ENCODE measurements at regions not wholly inside any gene's neighbourhood (a gene's known extent, or its start where the extent isn't known, plus 50 kb on each side); places are given as distances from the start of the nearest gene placed in this dataset.

DNA sequence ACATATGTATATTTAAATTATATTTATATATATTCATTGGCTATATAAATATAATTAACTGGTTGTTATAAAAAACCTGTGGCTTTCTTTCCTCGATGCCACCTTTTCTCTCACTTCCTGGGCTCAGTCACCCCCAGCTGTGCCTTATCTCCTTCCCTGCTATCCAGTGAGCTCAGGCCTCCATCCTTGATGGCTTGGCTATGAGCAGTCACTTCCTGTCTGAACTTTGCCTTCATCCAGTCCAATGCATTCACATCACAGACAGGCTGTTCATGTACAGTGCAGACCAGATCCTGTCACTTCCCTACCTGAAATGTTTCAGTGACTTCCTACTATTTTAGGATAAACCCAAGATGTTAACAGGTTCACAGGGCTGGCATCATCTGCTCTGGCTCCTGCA lies 115.3 kb upstream of the PRB2 start:
- Histone ChIP-seq H3K4me3 (ENCODE audit: low read depth, low read length) (no peak overlapping the region), H3K9me3 (ENCODE audit: severe bottlenecking) (no peaks in the 10 kb centered on the region), H3K27ac (no peak overlapping the region), H3K36me3 (no peaks in the 10 kb centered on the region), H3K27me3 (ENCODE audit: insufficient read depth, low read depth, severe bottlenecking) (peaks cover 8% of the 10 kb centered on the region)
- no peak for DNase-seq
- no peak for TF ChIP-seq CTCF (IDR thresholded peaks at IDR 0.05; ENCODE audit: low read depth, low read length)

GRCh38 chr12:11513288-11513687 lies 117.9 kb upstream of the PRB2 start:
- H3K27me3 ChIP-seq (ENCODE audit: insufficient read depth, low read depth, severe bottlenecking): peaks cover 4% of the 10 kb centered on the region
- no peak overlapping the region for H3K4me3 ChIP-seq (ENCODE audit: low read depth, low read length)
- TF ChIP-seq CTCF (IDR thresholded peaks at IDR 0.05; ENCODE audit: low read depth, low read length): no peak
- no peaks in the 10 kb centered on the region for H3K9me3 ChIP-seq (ENCODE audit: severe bottlenecking)
- H3K27ac ChIP-seq: no peak overlapping the region
- DNase-seq: no peak
- H3K36me3 ChIP-seq: no peaks in the 10 kb centered on the region

- no peak overlapping the region for H3K27ac ChIP-seq
- no peak overlapping the region for H3K4me3 ChIP-seq (ENCODE audit: low read depth, low read length)
- DNase-seq: no peak
- no peaks in the 10 kb centered on the region for H3K36me3 ChIP-seq
- H3K27me3 ChIP-seq (ENCODE audit: insufficient read depth, low read depth, severe bottlenecking): no peaks in the 10 kb centered on the region
- TF ChIP-seq CTCF (IDR thresholded peaks at IDR 0.05; ENCODE audit: low read depth, low read length): no peak
- no peaks in the 10 kb centered on the region for H3K9me3 ChIP-seq (ENCODE audit: severe bottlenecking)
These were observed 121.7 kb upstream of the PRB2 start for GRCh38 chr12:11517080-11517479.

- no peak for TF ChIP-seq CTCF (IDR thresholded peaks at IDR 0.05; ENCODE audit: low read depth, low read length)
- H3K27ac ChIP-seq: no peak overlapping the region
- no peak for DNase-seq
- peaks cover 2% of the 10 kb centered on the region for H3K9me3 ChIP-seq (ENCODE audit: severe bottlenecking)
- peaks cover 2% of the 10 kb centered on the region for H3K27me3 ChIP-seq (ENCODE audit: insufficient read depth, low read depth, severe bottlenecking)
- H3K4me3 ChIP-seq (ENCODE audit: low read depth, low read length): no peak overlapping the region
- no peaks in the 10 kb centered on the region for H3K36me3 ChIP-seq
These were observed 125.0 kb upstream of the ETV6 start for GRCh38 chr12:11524446-11524845.

DNA sequence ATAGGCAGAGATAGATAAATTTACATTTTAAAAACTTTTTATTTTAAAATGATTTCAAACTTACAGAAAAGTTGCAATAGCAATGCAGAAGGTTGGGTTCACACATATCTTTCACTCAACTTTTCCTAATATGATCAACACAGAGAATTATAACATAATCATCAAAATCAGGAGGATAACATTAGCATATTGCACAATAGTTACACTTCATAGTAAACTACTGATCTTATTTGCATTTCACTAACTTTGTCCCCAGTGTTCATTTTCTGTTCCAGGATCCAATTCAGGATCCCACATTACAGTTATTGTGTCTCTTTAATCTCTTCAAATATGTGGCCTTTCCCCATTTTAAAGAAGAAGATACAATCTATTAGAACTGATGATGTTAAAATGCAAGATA lies 115.4 kb upstream of the ETV6 start:
- no peak for TF ChIP-seq CTCF (IDR thresholded peaks at IDR 0.05; ENCODE audit: low read depth, low read length)
- Histone ChIP-seq H3K27ac (no peak overlapping the region), H3K36me3 (no peaks in the 10 kb centered on the region), H3K9me3 (ENCODE audit: severe bottlenecking) (no peaks in the 10 kb centered on the region), H3K27me3 (ENCODE audit: insufficient read depth, low read depth, severe bottlenecking) (peaks cover 5% of the 10 kb centered on the region), H3K4me3 (ENCODE audit: low read depth, low read length) (no peak overlapping the region)
- DNase-seq: no peak

DNA sequence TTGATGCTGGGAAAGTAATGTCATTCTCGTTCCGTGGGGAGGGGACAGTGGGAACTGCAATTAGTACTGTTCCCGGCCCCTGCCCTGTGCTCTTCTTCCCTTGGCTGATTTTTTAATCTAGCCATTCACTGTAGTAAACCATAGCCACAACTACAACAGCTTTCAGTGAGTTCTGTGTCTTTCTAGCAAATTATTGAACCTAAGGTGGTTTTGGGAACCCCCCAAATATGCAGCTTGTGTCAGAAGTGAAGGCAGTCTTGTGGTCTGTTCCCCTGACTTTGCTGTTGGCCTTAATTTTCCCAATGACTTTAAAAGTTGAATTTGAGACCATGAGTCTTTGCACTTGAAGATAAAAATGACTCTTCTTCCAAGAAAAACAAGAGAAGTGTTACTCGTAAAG lies 114.3 kb upstream of the ETV6 start:
- no peak for TF ChIP-seq CTCF (IDR thresholded peaks at IDR 0.05; ENCODE audit: low read depth, low read length)
- DNase-seq: no peak

More for the DNA sequence above, 114.3 kb upstream of the ETV6 start:
- Histone ChIP-seq H3K4me3 (ENCODE audit: low read depth, low read length) (no peak overlapping the region), H3K36me3 (no peaks in the 10 kb centered on the region), H3K27me3 (ENCODE audit: insufficient read depth, low read depth, severe bottlenecking) (peaks cover 5% of the 10 kb centered on the region), H3K27ac (no peak overlapping the region), H3K9me3 (ENCODE audit: severe bottlenecking) (no peaks in the 10 kb centered on the region)
